ENCODE measurements at regions not wholly inside any gene's neighbourhood (a gene's known extent, or its start where the extent isn't known, plus 50 kb on each side); places are given as distances from the start of the nearest gene placed in this dataset.
"Not testable (repeated sequence)": the region's sequence is repeated elsewhere in the genome, so short reads cannot be mapped to it uniquely, and the experiment has no call there.

GRCh38 chr14:87652278-87652677 lies 340.7 kb downstream of the GALC start:
- intact Hi-C loops (cut with DNase I), result no loop called here
- DNase-seq (ENCODE audit: low spot score), result no peak

- DNase-seq (ENCODE audit: low spot score), result no peak
- intact Hi-C loops (cut with DNase I), result no loop called here
Measured at GRCh38 chr14:87644689-87645088, 348.3 kb downstream of the GALC start.

GRCh38 chr14:87643005-87643404 lies 350.0 kb downstream of the GALC start:
- DNase-seq (ENCODE audit: low spot score), result no peak
- intact Hi-C loops (cut with DNase I), result no loop called here

- intact Hi-C loops (cut with DNase I), result no loop called here
- no peak for DNase-seq (ENCODE audit: low spot score)
Measured at GRCh38 chr14:87640553-87640952, 352.4 kb downstream of the GALC start.

- no peak for DNase-seq (ENCODE audit: low spot score)
- intact Hi-C loops (cut with DNase I), result no loop called here
Measured at GRCh38 chr14:87638196-87638595, 354.8 kb downstream of the GALC start.

GRCh38 chr14:87635442-87635841 lies 357.5 kb downstream of the GALC start:
- intact Hi-C loops (cut with DNase I), result no loop called here
- DNase-seq (ENCODE audit: low spot score), result no peak

GRCh38 chr14:87632796-87633195 lies 360.2 kb downstream of the GALC start:
- intact Hi-C loops (cut with DNase I), result no loop called here
- no peak for DNase-seq (ENCODE audit: low spot score)

- intact Hi-C loops (cut with DNase I), result no loop called here
- DNase-seq (ENCODE audit: low spot score), result no peak
Measured at GRCh38 chr14:87630846-87631245, 362.1 kb downstream of the GALC start.

GRCh38 chr14:87629788-87630187 lies 363.2 kb downstream of the GALC start:
- intact Hi-C loops (cut with DNase I), result no loop called here
- no peak for DNase-seq (ENCODE audit: low spot score)

- intact Hi-C loops (cut with DNase I), result no loop called here
- no peak for DNase-seq (ENCODE audit: low spot score)
Measured at GRCh38 chr14:87628780-87629179, 364.2 kb downstream of the GALC start.

- DNase-seq (ENCODE audit: low spot score), result no peak
Measured at GRCh38 chr14:87628129-87628528, 364.9 kb downstream of the GALC start.

GRCh38 chr14:87626266-87626665 lies 366.7 kb downstream of the GALC start:
- DNase-seq (ENCODE audit: low spot score), result no peak
- intact Hi-C loops (cut with DNase I), result no loop called here

More at GRCh38 chr14:87628129-87628528, 364.9 kb downstream of the GALC start:
- intact Hi-C loops (cut with DNase I), result no loop called here

GRCh38 chr14:87623616-87624015 lies 369.4 kb downstream of the GALC start:
- intact Hi-C loops (cut with DNase I), result loop anchor here in 1 of 2 donors (5.0 kb wide), 1 partner anchor 711 kb away; no protein-coding TSS in a partner anchor
- DNase-seq (ENCODE audit: low spot score), result no peak

- no peak for DNase-seq (ENCODE audit: low spot score)
Measured at GRCh38 chr14:87617079-87617478, 375.9 kb downstream of the GALC start.

GRCh38 chr14:87615822-87616679 lies 376.9 kb downstream of the GALC start:
- intact Hi-C loops (cut with DNase I), result loop anchor here in 1 of 2 donors (10.0 kb wide), 1 partner anchor 711 kb away; no protein-coding TSS in a partner anchor
- no peak for DNase-seq (ENCODE audit: low spot score)

More at GRCh38 chr14:87617079-87617478, 375.9 kb downstream of the GALC start:
- intact Hi-C loops (cut with DNase I), result loop anchor here in 1 of 2 donors (10.0 kb wide), 1 partner anchor 712 kb away; no protein-coding TSS in a partner anchor

- DNase-seq (ENCODE audit: low spot score), result no peak
- intact Hi-C loops (cut with DNase I), result loop anchor here in 1 of 2 donors (10.0 kb wide), 1 partner anchor 710 kb away; no protein-coding TSS in a partner anchor
Measured at GRCh38 chr14:87615047-87615446, 377.9 kb downstream of the GALC start.

- no peak for DNase-seq (ENCODE audit: low spot score)
Measured at GRCh38 chr14:87613881-87614280, 379.1 kb downstream of the GALC start.

GRCh38 chr14:87607056-87607455 lies 385.9 kb downstream of the GALC start:
- intact Hi-C loops (cut with DNase I); DNase-seq (ENCODE audit: low spot score): not testable (repeated sequence)

More at GRCh38 chr14:87613881-87614280, 379.1 kb downstream of the GALC start:
- intact Hi-C loops (cut with DNase I), result loop anchor here in 1 of 2 donors (10.0 kb wide), 1 partner anchor 709 kb away; no protein-coding TSS in a partner anchor

- intact Hi-C loops (cut with DNase I), result no loop called here
Measured at GRCh38 chr14:87601036-87601435, 391.9 kb downstream of the GALC start.

GRCh38 chr14:87600240-87600639 lies 392.7 kb downstream of the GALC start:
- DNase-seq (ENCODE audit: low spot score), result no peak
- intact Hi-C loops (cut with DNase I), result no loop called here

More at GRCh38 chr14:87601036-87601435, 391.9 kb downstream of the GALC start:
- DNase-seq (ENCODE audit: low spot score), result no peak

GRCh38 chr14:87581298-87581697 lies 411.7 kb downstream of the GALC start:
- intact Hi-C loops (cut with DNase I), result no loop called here
- DNase-seq (ENCODE audit: low spot score), result no peak

All from posterior vena cava (tissue), 2 donors.